ENCODE measurements at regions not wholly inside any gene's neighbourhood (a gene's known extent, or its start where the extent isn't known, plus 50 kb on each side); places are given as distances from the start of the nearest gene placed in this dataset.

GRCh38 chr9:95620314-95620713, 103.5 kb upstream of the PTCH1 start:
- Histone ChIP-seq H2AFZ (ENCODE audit: low read length) (no peak overlapping the region), H3K4me3 (ENCODE audit: low read length, poor library complexity, severe bottlenecking) (no peak overlapping the region), H3K4me2 (ENCODE audit: low read depth, low read length, poor library complexity, severe bottlenecking) (no peak overlapping the region), H3K9me2 (replicated peaks; ENCODE audit: low read depth, low read length) (no peaks in the 10 kb centered on the region), H3K36me3 (ENCODE audit: insufficient read depth, low read length) (no peaks in the 10 kb centered on the region), H3K79me2 (ENCODE audit: insufficient read depth, low read length) (no peaks in the 10 kb centered on the region), H3F3A (ENCODE audit: low read depth) (no peaks in the 10 kb centered on the region), H3K9ac (ENCODE audit: low read depth, low read length, poor library complexity, severe bottlenecking) (no peak overlapping the region), H3K4me1 (ENCODE audit: insufficient read depth, low read length, poor library complexity, severe bottlenecking) (no peaks in the 10 kb centered on the region), H3K27me3 (ENCODE audit: insufficient read depth, low read length, poor library complexity, severe bottlenecking) (no peaks in the 10 kb centered on the region), H3K9me3 (ENCODE audit: insufficient read depth, low read depth, low read length) (no peaks in the 10 kb centered on the region), H4K20me1 (ENCODE audit: insufficient read depth, low read length, poor library complexity, severe bottlenecking) (no peaks in the 10 kb centered on the region)
- TF ChIP-seq CTCF (conservative IDR thresholded peaks at IDR 0.05; ENCODE audit: low read length) (no peak), EZH2phosphoT487 (IDR thresholded peaks at IDR 0.05; ENCODE audit: borderline replicate concordance) (no peak)

- TF ChIP-seq EZH2phosphoT487 (IDR thresholded peaks at IDR 0.05; ENCODE audit: borderline replicate concordance), result no peak
- no peak for TF ChIP-seq CTCF (conservative IDR thresholded peaks at IDR 0.05; ENCODE audit: low read length)
- H3K4me3 ChIP-seq (ENCODE audit: low read length, poor library complexity, severe bottlenecking), result no peak overlapping the region
- no peaks in the 10 kb centered on the region for H3K4me1 ChIP-seq (ENCODE audit: insufficient read depth, low read length, poor library complexity, severe bottlenecking)
- H3K27me3 ChIP-seq (ENCODE audit: insufficient read depth, low read length, poor library complexity, severe bottlenecking), result no peaks in the 10 kb centered on the region
- no peak overlapping the region for H2AFZ ChIP-seq (ENCODE audit: low read length)
- H4K20me1 ChIP-seq (ENCODE audit: insufficient read depth, low read length, poor library complexity, severe bottlenecking), result no peaks in the 10 kb centered on the region
- H3K4me2 ChIP-seq (ENCODE audit: low read depth, low read length, poor library complexity, severe bottlenecking), result no peak overlapping the region
- no peaks in the 10 kb centered on the region for H3K79me2 ChIP-seq (ENCODE audit: insufficient read depth, low read length)
- H3K36me3 ChIP-seq (ENCODE audit: insufficient read depth, low read length), result no peaks in the 10 kb centered on the region
- no peaks in the 10 kb centered on the region for H3K9me2 ChIP-seq (replicated peaks; ENCODE audit: low read depth, low read length)
- H3K9ac ChIP-seq (ENCODE audit: low read depth, low read length, poor library complexity, severe bottlenecking), result no peak overlapping the region
- no peaks in the 10 kb centered on the region for H3F3A ChIP-seq (ENCODE audit: low read depth)
- no peaks in the 10 kb centered on the region for H3K9me3 ChIP-seq (ENCODE audit: insufficient read depth, low read depth, low read length)
Observed at GRCh38 chr9:95615246-95615645, 98.5 kb upstream of the PTCH1 start.

- H3K79me2 ChIP-seq (ENCODE audit: insufficient read depth, low read length), result no peaks in the 10 kb centered on the region
- no peaks in the 10 kb centered on the region for H3K9me3 ChIP-seq (ENCODE audit: insufficient read depth, low read depth, low read length)
- TF ChIP-seq EZH2phosphoT487 (IDR thresholded peaks at IDR 0.05; ENCODE audit: borderline replicate concordance) (no peak), CTCF (conservative IDR thresholded peaks at IDR 0.05; ENCODE audit: low read length) (no peak)
Observed at GRCh38 chr9:95613670-95614069, 96.9 kb upstream of the PTCH1 start.

More at GRCh38 chr9:95613670-95614069, 96.9 kb upstream of the PTCH1 start:
- H4K20me1 ChIP-seq (ENCODE audit: insufficient read depth, low read length, poor library complexity, severe bottlenecking), result no peaks in the 10 kb centered on the region
- H2AFZ ChIP-seq (ENCODE audit: low read length), result no peak overlapping the region
- no peak overlapping the region for H3K4me3 ChIP-seq (ENCODE audit: low read length, poor library complexity, severe bottlenecking)
- H3K9ac ChIP-seq (ENCODE audit: low read depth, low read length, poor library complexity, severe bottlenecking), result no peak overlapping the region
- no peaks in the 10 kb centered on the region for H3K4me1 ChIP-seq (ENCODE audit: insufficient read depth, low read length, poor library complexity, severe bottlenecking)
- no peaks in the 10 kb centered on the region for H3K9me2 ChIP-seq (replicated peaks; ENCODE audit: low read depth, low read length)
- no peaks in the 10 kb centered on the region for H3K36me3 ChIP-seq (ENCODE audit: insufficient read depth, low read length)
- H3F3A ChIP-seq (ENCODE audit: low read depth), result no peaks in the 10 kb centered on the region
- no peaks in the 10 kb centered on the region for H3K27me3 ChIP-seq (ENCODE audit: insufficient read depth, low read length, poor library complexity, severe bottlenecking)
- H3K4me2 ChIP-seq (ENCODE audit: low read depth, low read length, poor library complexity, severe bottlenecking), result no peak overlapping the region
